DND-41 (cell line): ENCODE measurements at regions not wholly inside any gene's neighbourhood (a gene's known extent, or its start where the extent isn't known, plus 50 kb on each side); places are given as distances from the start of the nearest gene placed in this dataset.

Experiments
- CTCF ChIP-seq: IDR thresholded peaks from 2 replicates; pipeline ENCODE4 v1.5.1; 2012; ENCODE audit warnings: borderline replicate concordance, low read length, moderate library complexity, mild to moderate bottlenecking; ENCODE audit not compliant: poor library complexity, severe bottlenecking; ENCODE audit errors: extremely low read depth
- EZH2 ChIP-seq: IDR thresholded peaks from 3 replicates; pipeline ENCODE4 v1.6.1; 2012; ENCODE audit warnings: borderline replicate concordance, low read depth, mild to moderate bottlenecking, moderate library complexity, low read length, inconsistent platforms; ENCODE audit not compliant: severe bottlenecking

DNA sequence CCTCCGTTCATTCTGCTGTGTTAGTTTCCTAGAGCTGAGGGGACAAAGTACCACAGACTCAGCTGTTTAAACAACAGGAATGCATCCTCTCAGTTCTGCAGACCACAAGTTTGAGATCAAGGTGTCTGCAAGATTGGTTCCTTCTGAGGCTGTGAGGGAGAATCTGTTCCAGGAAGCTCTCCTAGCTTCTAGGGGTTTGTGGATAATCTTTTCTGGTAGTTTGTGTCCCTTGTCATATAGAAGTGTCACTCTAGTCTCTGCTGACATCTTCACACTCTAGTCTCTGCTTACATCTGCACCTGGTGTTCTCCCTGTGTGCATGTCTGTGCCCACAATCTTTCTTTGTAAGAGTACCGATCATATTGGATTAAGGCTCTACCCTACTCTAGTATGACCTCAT lies 581.8 kb downstream of the RNF144A start:
- no peak for TF ChIP-seq CTCF
- no peak for TF ChIP-seq EZH2
